K562 (cell line): ENCODE measurements at regions not wholly inside any gene's neighbourhood (a gene's known extent, or its start where the extent isn't known, plus 50 kb on each side); places are given as distances from the start of the nearest gene placed in this dataset.
A peak's percentile ranks its signal among the peaks of the same experiment; 100 is the strongest.

Experiments
- ATAC-seq: fragments of 200-7000 bp; cut with Tn5 transposase; 3 replicates; pipeline ENCODE4 v1.9.1; 2020; ENCODE audit warnings: moderate library complexity
- BruUV-seq: library from RNA; stranded (reverse); fragments of 400-500 nt; replicated peaks from 2 replicates; lab custom pipeline; 2021; lab: Mats Ljungman, UMichigan
- CTCF ChIA-PET: fragments of 300-600 bp; formaldehyde crosslinking; extraction: SDS; loops from one replicate; lab custom pipeline; 2021; ENCODE audit warnings: low intra/inter-chr PET ratio; lab: Yijun Ruan, JAX
- POLR2A ChIA-PET: fragments of 300-600, 350-650 bp; sonication (Branson Sonifier 250); formaldehyde crosslinking; extraction: SDS; loops from one replicate; lab custom pipeline; 2021; ENCODE audit warnings: antibody characterized with exemption, inconsistent platforms; lab: Yijun Ruan, JAX
- DNase-seq, 4 experiments: peaks; one replicate each; pipeline versions ENCODE4 v3.0.0 to v3.0.0-alpha.2; 2011 to 2018; ENCODE audit warnings: low spot score in 3 of 4, mixed read lengths in 3 of 4; ENCODE audit errors: extremely low read depth in 1 of 4
- FAIRE-seq: peaks from 2 replicates; lab custom pipeline; 2011; peaks lifted over from hg19 to GRCh38; lab: Jason Lieb, UNC
- H2AFZ ChIP-seq: 2 replicates; pipeline ENCODE4 v1.6.0; 2011; ENCODE audit warnings: low read depth, low read length, control low read depth, inconsistent platforms
- H3K27ac ChIP-seq: fragments of 200-600 bp; 3 replicates; pipeline ENCODE4 v1.8.0; 2011; ENCODE audit warnings: low read depth, mild to moderate bottlenecking, control low read depth, inconsistent platforms, low read length, moderate library complexity, mixed read lengths; ENCODE audit errors: extremely low read depth
- H3K27me3 ChIP-seq, 2 experiments: fragments of 300-600 bp in 1 of 2; 2 replicates in 1 of 2; 3 replicates in 1 of 2; pipeline versions ENCODE4 v1.6.0 to v1.8.0; 2011; ENCODE audit warnings: inconsistent platforms in 2 of 2, low read length in 2 of 2, mild to moderate bottlenecking in 1 of 2, mixed read lengths in 1 of 2, moderate library complexity in 1 of 2; ENCODE audit not compliant: control insufficient read depth in 2 of 2, insufficient read depth in 2 of 2
- H3K36me3 ChIP-seq: fragments of 300-600 bp; 3 replicates; pipeline ENCODE4 v1.8.0; 2011; ENCODE audit warnings: mild to moderate bottlenecking, low read length, inconsistent platforms; ENCODE audit not compliant: control insufficient read depth, insufficient read depth
- H3K4me1 ChIP-seq, 2 experiments: fragments of 200-600 bp in 1 of 2; replicated peaks in 1 of 2; 2 replicates in 1 of 2; 3 replicates in 1 of 2; pipeline versions ENCODE4 v1.5.1 to v1.8.0; 2011; ENCODE audit warnings: inconsistent platforms in 2 of 2, low read length in 2 of 2, mild to moderate bottlenecking in 1 of 2, mixed read lengths in 1 of 2, moderate library complexity in 1 of 2; ENCODE audit not compliant: control insufficient read depth in 2 of 2, insufficient read depth in 2 of 2
- H3K4me2 ChIP-seq: 2 replicates; pipeline ENCODE4 v1.6.1; 2011; ENCODE audit warnings: low read length, control low read depth, inconsistent platforms, mixed read lengths; ENCODE audit not compliant: insufficient read depth
- H3K4me3 ChIP-seq: fragments of 200-600 bp; sonication (generic), shearing (Covaris generic); 2 replicates; pipeline ENCODE4 v1.5.1; 2016; ENCODE audit warnings: control low read depth, inconsistent platforms
- H3K79me2 ChIP-seq: fragments of 200-600 bp; 3 replicates; pipeline ENCODE4 v1.8.0; 2011; ENCODE audit warnings: low read length, inconsistent platforms; ENCODE audit not compliant: control insufficient read depth, insufficient read depth
- H3K9ac ChIP-seq, 2 experiments: 2 replicates each; pipeline versions ENCODE4 v1.6.0 to v1.6.1; 2011; ENCODE audit warnings: low read depth in 2 of 2, low read length in 2 of 2, control low read depth in 1 of 2, inconsistent platforms in 1 of 2, mild to moderate bottlenecking in 1 of 2, mixed read lengths in 1 of 2; ENCODE audit not compliant: insufficient read depth in 1 of 2
- H3K9me1 ChIP-seq: one replicate; pipeline ENCODE4 v1.6.0; 2011; ENCODE audit warnings: inconsistent platforms, mild to moderate bottlenecking, low read length, moderate library complexity; ENCODE audit not compliant: control insufficient read depth, insufficient read depth
- H3K9me3 ChIP-seq: replicated peaks from 2 replicates; pipeline ENCODE4 v1.5.1; 2011; ENCODE audit warnings: low read depth, low read length, inconsistent platforms; ENCODE audit not compliant: control insufficient read depth, insufficient read depth
- H4K20me1 ChIP-seq: replicated peaks from 2 replicates; pipeline ENCODE4 v1.6.1; 2011; ENCODE audit warnings: low read length, inconsistent platforms, mixed read lengths; ENCODE audit not compliant: control insufficient read depth, insufficient read depth
- EP400 ChIP-seq: fragments of 450-650 bp; IDR thresholded peaks from 2 replicates; pipeline ENCODE4 v1.6.1; 2017; ENCODE audit warnings: antibody characterized with exemption, mild to moderate bottlenecking, moderate library complexity
- ESRRA ChIP-seq: fragments of 450-650 bp; IDR thresholded peaks from 2 replicates; pipeline ENCODE4 v1.6.1; 2014; ENCODE audit warnings: low read depth, mild to moderate bottlenecking, moderate library complexity, borderline replicate concordance
- FOXP1 ChIP-seq: sonication (generic); formaldehyde crosslinking; IDR thresholded peaks from 2 replicates; pipeline ENCODE4 v1.8.0; 2022; ENCODE audit warnings: mild to moderate bottlenecking, missing genetic modification reagents
- HNRNPLL ChIP-seq: fragments of 200-400 bp; formaldehyde crosslinking; IDR thresholded peaks from 2 replicates; pipeline ENCODE4 v1.6.1; 2017; ENCODE audit warnings: low read length, low read depth, mild to moderate bottlenecking; ENCODE audit not compliant: poor library complexity, severe bottlenecking
- NR3C1 ChIP-seq: sonication (generic); formaldehyde crosslinking; IDR thresholded peaks from 2 replicates; pipeline ENCODE4 v1.8.1; 2022; ENCODE audit warnings: missing genetic modification reagents
- PHF21A ChIP-seq: fragments of 450-650 bp; IDR thresholded peaks from 2 replicates; pipeline ENCODE4 v1.6.1; 2017; ENCODE audit warnings: low read depth, borderline replicate concordance
- RAD51 ChIP-seq: fragments of 450-650 bp; IDR thresholded peaks from 2 replicates; pipeline ENCODE4 v1.7.1; 2016; ENCODE audit warnings: low read depth, mild to moderate bottlenecking, borderline replicate concordance
- TFAP4 ChIP-seq: sonication (generic); formaldehyde crosslinking; IDR thresholded peaks from 2 replicates; pipeline ENCODE4 v1.8.0; 2022; ENCODE audit warnings: missing genetic modification reagents, mild to moderate bottlenecking, moderate library complexity, borderline replicate concordance
- USF2 ChIP-seq: sonication (generic); formaldehyde crosslinking; IDR thresholded peaks from 2 replicates; pipeline ENCODE4 v1.5.0; 2020; ENCODE audit warnings: missing genetic modification reagents
- ZNF75A ChIP-seq: fragments of 450-650 bp; formaldehyde crosslinking; IDR thresholded peaks from 2 replicates; pipeline ENCODE4 v1.4.0; 2020; ENCODE audit warnings: mild to moderate bottlenecking
- WGBS: fragments of 100-300 bp; shearing (Covaris generic); methylation state at CpG from one replicate; pipeline ENCODE4 v1.1.6; 2016; ENCODE audit warnings: low coverage, mixed read lengths; ENCODE audit not compliant: insufficient coverage; ENCODE audit errors: missing lambda C conversion rate; 5-methylcytosine and 5-hydroxymethylcytosine counted together
- in situ Hi-C: fragments of 300-500 bp; cut with MboI; formaldehyde crosslinking; loops from 4 replicates; pipeline ENCODE4 v1.15.0; 2018; ENCODE audit warnings: inconsistent platforms, mixed read lengths
- intact Hi-C: fragments of 100-400 bp; cut with micrococcal nuclease; formaldehyde crosslinking; loops from 2 replicates; pipeline ENCODE4 v1.14.2; 2022

GRCh38 chr7:24411226-24411625 is 127.2 kb downstream of the NPY start:
- Histone ChIP-seq H3K27ac (no peak overlapping the region), H3K9me1 (no peaks in the 10 kb centered on the region), H3K79me2 (no peaks in the 10 kb centered on the region), H3K4me3 (no peak overlapping the region), H3K27me3 (no peaks in the 10 kb centered on the region; a peak in 1 of 5 replicates), H3K4me1 (no peaks in the 10 kb centered on the region), H3K4me2 (no peak overlapping the region), H2AFZ (no peak overlapping the region), H3K9me3 (no peaks in the 10 kb centered on the region), H3K36me3 (no peaks in the 10 kb centered on the region), H3K9ac (no peak overlapping the region), H4K20me1 (no peaks in the 10 kb centered on the region)
- intact Hi-C loops (no loop called here), in situ Hi-C loops (no loop called here)
- BruUV-seq: no TSS peak
- WGBS: 0% methylated on average over 3 of the region's 3 CpGs
- ATAC-seq (no peak), DNase-seq (no peak), FAIRE-seq (no peak)
- CTCF ChIA-PET: no interaction called here
- no peak for TF ChIP-seq FOXP1
- no peak for TF ChIP-seq HNRNPLL
- no peak for TF ChIP-seq NR3C1 (CRISPR knock-in tag)
- no peak for TF ChIP-seq TFAP4 (CRISPR knock-in tag)
- TF ChIP-seq, all 486 proteins: peak for 0
- POLR2A ChIA-PET: no interaction called here

- no TSS peak for BruUV-seq
- peak overlapping the region; percentile 34; the same call in 1 of the 2 replicates for H2AFZ ChIP-seq
- no peak overlapping the region for H3K4me3 ChIP-seq
- no peak overlapping the region for H3K9ac ChIP-seq
- no peaks in the 10 kb centered on the region for H3K27me3 ChIP-seq
- CTCF ChIA-PET: no interaction called here
- POLR2A ChIA-PET: interaction anchor here (0.6 kb wide), 1 partner anchor 12 kb away, joined by 4 read pairs; no protein-coding TSS in a partner anchor
- no peaks in the 10 kb centered on the region for H4K20me1 ChIP-seq
- no peaks in the 10 kb centered on the region for H3K36me3 ChIP-seq
- no peak overlapping the region for H3K4me2 ChIP-seq
- no peaks in the 10 kb centered on the region for H3K4me1 ChIP-seq
- 0 out of 3 replicates have a peak, but pooled peaks have one; percentile 47 for ATAC-seq
- FAIRE-seq: no peak
- no peak for TF ChIP-seq EP400
- no peak for TF ChIP-seq ESRRA
- TF ChIP-seq RAD51: peak; percentile 42; the same call in 1 of the 2 replicates
- TF ChIP-seq USF2 (CRISPR knock-in tag): peak; percentile 40
- no peak for TF ChIP-seq PHF21A
- no peak for TF ChIP-seq ZNF75A (CRISPR knock-in tag)
- TF ChIP-seq, all 486 proteins: peak for 2
- peak in 1 of 4 experiments; percentile 5 for DNase-seq
- WGBS: 2% methylated on average over 7 of the region's 7 CpGs
- Histone ChIP-seq H3K9me1 (no peaks in the 10 kb centered on the region), H3K9me3 (no peaks in the 10 kb centered on the region), H3K27ac (no peak overlapping the region), H3K79me2 (no peaks in the 10 kb centered on the region)
- intact Hi-C loops: no loop called here
- in situ Hi-C loops: no loop called here
These were observed 133.6 kb downstream of the NPY start for GRCh38 chr7:24417526-24418120.
